22Rv1 (cell line): ENCODE measurements at regions not wholly inside any gene's neighbourhood (a gene's known extent, or its start where the extent isn't known, plus 50 kb on each side); places are given as distances from the start of the nearest gene placed in this dataset.
"Not testable (repeated sequence)": the region's sequence is repeated elsewhere in the genome, so short reads cannot be mapped to it uniquely, and the experiment has no call there.

Source experiments
- H3K27ac ChIP-seq: fragments of 450-650 bp; 2 replicates; pipeline ENCODE4 v1.5.1; 2017
- ZFX ChIP-seq: fragments of 450-650 bp; IDR thresholded peaks from 2 replicates; pipeline ENCODE4 v1.6.1; 2017; ENCODE audit warnings: antibody characterized with exemption, borderline replicate concordance
- TF ChIP-seq, protein P1 (sequence below): fragments of 450-650 bp; IDR thresholded peaks from 2 replicates; pipeline ENCODE4 v1.5.1; 2017; ENCODE audit warnings: mild to moderate bottlenecking

DNA sequence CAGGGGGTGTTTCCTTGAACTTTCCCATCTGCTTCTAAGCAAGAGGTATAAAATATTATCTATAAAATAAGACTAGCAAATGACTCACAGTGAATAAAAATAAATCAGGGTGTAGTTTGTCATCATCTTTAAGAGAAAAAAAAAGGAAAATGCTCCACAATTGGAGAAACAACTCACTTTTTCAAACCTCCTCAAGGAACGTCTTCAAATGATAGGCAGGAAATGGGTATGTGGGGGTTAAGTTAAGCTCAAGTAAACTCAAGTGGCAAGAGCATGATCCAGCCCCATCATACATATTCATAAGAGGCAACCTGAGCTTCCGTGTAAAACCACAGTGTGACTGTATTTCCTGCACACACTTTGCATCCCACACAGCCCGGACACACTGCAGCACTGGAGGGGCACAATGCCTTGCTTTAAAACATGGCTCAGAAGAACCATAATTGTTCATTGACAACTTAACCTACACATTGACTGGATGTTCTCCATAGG lies 58.5 kb upstream of the CEP85L start:
- no peak overlapping the region for H3K27ac ChIP-seq
- no peak for TF ChIP-seq ZFX
- TF ChIP-seq, protein P1, sequence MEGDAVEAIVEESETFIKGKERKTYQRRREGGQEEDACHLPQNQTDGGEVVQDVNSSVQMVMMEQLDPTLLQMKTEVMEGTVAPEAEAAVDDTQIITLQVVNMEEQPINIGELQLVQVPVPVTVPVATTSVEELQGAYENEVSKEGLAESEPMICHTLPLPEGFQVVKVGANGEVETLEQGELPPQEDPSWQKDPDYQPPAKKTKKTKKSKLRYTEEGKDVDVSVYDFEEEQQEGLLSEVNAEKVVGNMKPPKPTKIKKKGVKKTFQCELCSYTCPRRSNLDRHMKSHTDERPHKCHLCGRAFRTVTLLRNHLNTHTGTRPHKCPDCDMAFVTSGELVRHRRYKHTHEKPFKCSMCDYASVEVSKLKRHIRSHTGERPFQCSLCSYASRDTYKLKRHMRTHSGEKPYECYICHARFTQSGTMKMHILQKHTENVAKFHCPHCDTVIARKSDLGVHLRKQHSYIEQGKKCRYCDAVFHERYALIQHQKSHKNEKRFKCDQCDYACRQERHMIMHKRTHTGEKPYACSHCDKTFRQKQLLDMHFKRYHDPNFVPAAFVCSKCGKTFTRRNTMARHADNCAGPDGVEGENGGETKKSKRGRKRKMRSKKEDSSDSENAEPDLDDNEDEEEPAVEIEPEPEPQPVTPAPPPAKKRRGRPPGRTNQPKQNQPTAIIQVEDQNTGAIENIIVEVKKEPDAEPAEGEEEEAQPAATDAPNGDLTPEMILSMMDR: no peak

GRCh38 chr6:118708744-118709143 lies 57.4 kb upstream of the CEP85L start:
- H3K27ac ChIP-seq: no peak overlapping the region
- TF ChIP-seq, protein P1: no peak
- no peak for TF ChIP-seq ZFX

GRCh38 chr6:118708055-118708454 lies 56.7 kb upstream of the CEP85L start:
- TF ChIP-seq, protein P1: no peak
- TF ChIP-seq ZFX: no peak
- no peak overlapping the region for H3K27ac ChIP-seq

GRCh38 chr6:118706702-118707101 lies 55.3 kb upstream of the CEP85L start:
- H3K27ac ChIP-seq: no peak overlapping the region

GRCh38 chr6:118705544-118706491 lies 54.4 kb upstream of the CEP85L start:
- H3K27ac ChIP-seq: no peak overlapping the region
- TF ChIP-seq, protein P1: no peak
- no peak for TF ChIP-seq ZFX

More at GRCh38 chr6:118706702-118707101, 55.3 kb upstream of the CEP85L start:
- no peak for TF ChIP-seq ZFX
- TF ChIP-seq, protein P1: no peak

- no peak overlapping the region for H3K27ac ChIP-seq
- TF ChIP-seq, protein P1: no peak
- no peak for TF ChIP-seq ZFX
Measured at GRCh38 chr6:118704915-118705314, 53.5 kb upstream of the CEP85L start.

DNA sequence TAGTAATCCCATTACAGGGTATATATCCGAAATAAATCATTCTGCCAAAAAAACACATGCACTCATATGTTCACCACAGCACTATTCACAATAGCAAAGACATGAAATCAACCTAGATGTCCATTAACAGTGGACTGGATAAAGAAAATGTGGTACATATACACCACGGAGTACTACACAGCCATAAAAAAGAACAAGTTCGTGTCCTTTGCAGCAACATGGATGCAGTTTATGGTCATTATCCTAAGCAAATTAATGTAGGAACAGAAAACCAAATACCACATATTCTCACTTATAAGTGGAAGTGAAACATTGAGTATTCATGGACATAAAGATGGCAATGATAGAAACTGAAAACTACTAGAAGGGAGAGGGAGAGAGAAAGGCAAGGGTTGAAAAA lies 49.9 kb upstream of the CEP85L start:
- not testable (repeated sequence) for H3K27ac ChIP-seq
